GM21619 (cell line): ENCODE measurements at regions not wholly inside any gene's neighbourhood (a gene's known extent, or its start where the extent isn't known, plus 50 kb on each side); places are given as distances from the start of the nearest gene placed in this dataset.

Experiments
- ATAC-seq: cut with Tn5 transposase; IDR thresholded peaks from one replicate; pipeline ENCODE4 v1.9.1; 2021; ENCODE audit not compliant: unreplicated experiment

- no peak for ATAC-seq
Observed at GRCh38 chr15:62757535-62757934, 285.0 kb upstream of the TPM1 start.

GRCh38 chr15:62758126-62758951 is 284.2 kb upstream of the TPM1 start:
- ATAC-seq = no peak

- ATAC-seq = no peak
Observed at GRCh38 chr15:62758952-62759349, 283.6 kb upstream of the TPM1 start.

GRCh38 chr15:62760538-62760937 is 282.0 kb upstream of the TPM1 start:
- ATAC-seq = no peak

GRCh38 chr15:62765916-62766315 is 276.6 kb upstream of the TPM1 start:
- no peak for ATAC-seq

GRCh38 chr15:62766599-62766998 is 275.9 kb upstream of the TPM1 start:
- ATAC-seq = no peak

GRCh38 chr15:62769604-62770003 is 272.9 kb upstream of the TPM1 start:
- ATAC-seq = no peak

GRCh38 chr15:62770111-62770660 is 272.4 kb upstream of the TPM1 start:
- no peak for ATAC-seq

GRCh38 chr15:62770752-62771151 is 271.8 kb upstream of the TPM1 start:
- ATAC-seq = no peak

- no peak for ATAC-seq
Observed at GRCh38 chr15:62771234-62771633, 271.3 kb upstream of the TPM1 start.

- ATAC-seq = no peak
Observed at GRCh38 chr15:62773369-62774165, 269.0 kb upstream of the TPM1 start.

GRCh38 chr15:62775932-62776331 is 266.6 kb upstream of the TPM1 start:
- ATAC-seq = no peak

GRCh38 chr15:62777671-62778070 is 264.9 kb upstream of the TPM1 start:
- no peak for ATAC-seq

GRCh38 chr15:62779036-62779770 is 263.3 kb upstream of the TPM1 start:
- no peak for ATAC-seq

GRCh38 chr15:62779899-62780298 is 262.6 kb upstream of the TPM1 start:
- no peak for ATAC-seq

- no peak for ATAC-seq
Observed at GRCh38 chr15:62781081-62781497, 261.5 kb upstream of the TPM1 start.

- no peak for ATAC-seq
Observed at GRCh38 chr15:62782071-62782841, 260.3 kb upstream of the TPM1 start.

- no peak for ATAC-seq
Observed at GRCh38 chr15:62782896-62783295, 259.7 kb upstream of the TPM1 start.

GRCh38 chr15:62783303-62783957 is 259.1 kb upstream of the TPM1 start:
- ATAC-seq = no peak
